HG03103 (cell line): ENCODE measurements at regions not wholly inside any gene's neighbourhood (a gene's known extent, or its start where the extent isn't known, plus 50 kb on each side); places are given as distances from the start of the nearest gene placed in this dataset.

Experiments used
- ATAC-seq: cut with Tn5 transposase; IDR thresholded peaks from one replicate; pipeline ENCODE4 v1.9.1; 2021; ENCODE audit warnings: low read depth; ENCODE audit not compliant: unreplicated experiment

DNA sequence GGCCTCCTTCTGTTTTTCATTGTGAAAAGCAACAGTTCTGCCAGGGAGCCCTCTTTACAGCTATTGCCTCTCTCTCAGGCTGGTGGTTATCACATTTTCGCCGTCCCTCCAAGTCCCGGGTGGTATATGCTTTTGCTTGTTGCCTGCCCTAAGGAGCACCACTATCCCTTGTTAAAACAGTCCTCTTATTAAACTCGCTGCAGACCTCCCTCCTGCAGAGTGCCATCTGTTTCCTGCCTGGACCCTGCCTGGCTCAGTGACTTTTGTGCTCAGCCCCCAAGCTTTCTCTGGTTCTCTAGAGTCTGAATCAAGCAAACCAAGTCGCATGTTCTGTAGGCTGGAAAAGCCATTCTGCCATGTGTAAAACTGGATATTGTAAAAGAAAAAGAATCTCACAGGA lies 72.1 kb upstream of the FHL2 start:
- no peak for ATAC-seq

DNA sequence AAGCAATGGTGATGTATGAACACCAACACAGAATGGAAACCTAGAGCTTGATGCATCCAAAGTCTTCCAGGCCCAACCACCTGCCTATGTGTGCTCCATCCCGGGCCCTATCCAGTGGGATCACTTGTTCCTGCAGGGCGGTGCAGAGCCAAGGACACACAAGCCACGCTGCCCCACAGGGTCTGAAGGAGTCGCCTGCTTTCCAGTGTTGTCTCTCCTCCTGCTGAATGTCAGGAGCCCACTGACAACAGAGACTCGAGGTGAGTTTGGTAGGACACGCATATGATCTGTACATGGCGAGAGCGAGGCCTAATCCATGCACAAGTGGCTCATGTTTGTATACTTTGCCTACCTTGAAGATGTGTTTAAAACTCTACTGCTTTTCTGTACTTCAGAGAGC lies 70.9 kb upstream of the FHL2 start:
- ATAC-seq: no peak

GRCh38 chr2:105468582-105469042 lies 69.8 kb upstream of the FHL2 start:
- ATAC-seq: no peak

DNA sequence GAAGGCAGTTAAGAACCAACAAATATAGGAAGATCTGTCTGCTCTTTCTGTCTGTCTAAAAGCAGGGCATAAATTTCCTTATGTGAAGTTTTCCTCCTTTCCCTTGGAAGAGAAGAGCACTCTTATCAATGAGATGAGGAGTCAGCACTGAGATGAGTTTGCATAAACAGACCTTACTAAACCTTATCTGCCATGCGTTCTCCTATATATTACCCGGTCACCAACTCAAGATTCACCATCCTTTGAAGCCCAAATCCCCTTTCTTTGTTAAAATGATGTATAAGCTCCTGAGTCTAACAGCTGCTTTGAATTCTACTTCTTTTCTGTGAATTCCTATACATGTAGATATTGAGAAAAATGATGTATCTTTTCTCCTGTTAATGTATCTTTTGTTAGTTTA lies 65.5 kb upstream of the FHL2 start:
- no peak for ATAC-seq

DNA sequence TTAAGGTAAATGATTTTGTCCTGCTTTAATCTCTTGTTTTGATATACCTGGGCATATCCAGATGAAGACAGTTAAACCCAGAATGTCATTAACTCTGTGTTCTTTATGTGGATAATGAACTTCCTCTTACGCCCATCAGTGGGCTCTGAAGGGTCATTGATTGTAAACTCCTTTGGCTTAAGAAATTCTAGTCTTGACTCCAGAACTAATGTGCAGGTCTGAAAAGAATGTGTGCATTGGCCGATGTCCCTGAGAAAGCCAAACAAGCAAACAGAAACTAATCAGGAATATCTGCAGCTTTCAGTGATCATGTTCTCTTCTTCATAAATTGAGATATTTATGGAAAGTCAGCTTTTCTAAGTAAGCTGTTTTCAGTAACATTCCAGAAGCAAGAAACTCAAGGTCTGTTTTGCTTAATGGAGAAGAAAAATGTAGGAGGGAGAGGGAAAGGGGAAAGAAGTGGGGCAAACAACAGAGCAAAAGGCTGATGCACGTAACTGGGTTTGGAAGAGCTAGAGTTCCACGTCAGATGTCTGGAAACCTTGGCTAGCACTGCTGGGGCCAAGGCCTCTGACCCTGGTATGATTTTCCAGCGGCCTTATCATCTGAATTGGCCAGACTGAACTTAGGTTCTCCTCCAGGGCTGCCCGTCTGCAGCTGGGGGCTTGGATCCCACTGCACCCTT lies 61.3 kb upstream of the FHL2 start:
- no peak for ATAC-seq

- ATAC-seq: no peak
Measured at GRCh38 chr2:105458076-105458475, 59.2 kb upstream of the FHL2 start.

GRCh38 chr2:105455488-105456003 lies 56.7 kb upstream of the FHL2 start:
- ATAC-seq: no peak

DNA sequence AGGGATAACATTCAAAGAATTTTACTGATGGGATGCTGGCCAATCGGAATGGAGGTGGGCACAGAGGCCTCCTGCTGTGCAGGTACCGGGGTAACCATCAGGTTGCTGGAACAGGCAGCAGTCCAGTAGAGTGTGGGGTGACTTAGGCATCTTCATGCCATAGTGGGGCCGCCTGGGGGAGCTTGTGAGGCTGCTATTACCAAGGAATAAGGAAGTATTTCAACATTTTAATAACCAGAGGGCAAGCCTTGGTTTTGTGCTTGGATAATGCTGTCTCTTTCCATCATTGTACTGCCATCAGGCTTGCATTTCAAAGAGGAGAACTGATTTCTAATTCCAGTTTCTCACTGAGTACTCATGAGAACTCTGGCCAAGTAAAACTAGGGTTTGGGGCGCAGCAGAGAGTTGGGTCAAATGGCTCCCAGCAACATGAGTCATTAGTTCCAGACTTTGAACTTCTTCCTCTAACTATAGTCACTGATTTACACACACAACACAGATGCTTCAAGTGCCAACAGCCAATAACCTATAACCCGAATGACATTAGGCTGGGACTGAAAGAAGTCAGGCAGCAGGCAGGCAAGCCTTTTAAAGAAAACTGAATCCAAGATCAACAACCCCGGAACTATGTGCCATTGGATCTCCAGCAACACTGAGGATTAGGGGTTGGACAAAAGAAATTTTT lies 56.1 kb upstream of the FHL2 start:
- no peak for ATAC-seq

GRCh38 chr2:105451571-105452166 lies 52.8 kb upstream of the FHL2 start:
- ATAC-seq: no peak

DNA sequence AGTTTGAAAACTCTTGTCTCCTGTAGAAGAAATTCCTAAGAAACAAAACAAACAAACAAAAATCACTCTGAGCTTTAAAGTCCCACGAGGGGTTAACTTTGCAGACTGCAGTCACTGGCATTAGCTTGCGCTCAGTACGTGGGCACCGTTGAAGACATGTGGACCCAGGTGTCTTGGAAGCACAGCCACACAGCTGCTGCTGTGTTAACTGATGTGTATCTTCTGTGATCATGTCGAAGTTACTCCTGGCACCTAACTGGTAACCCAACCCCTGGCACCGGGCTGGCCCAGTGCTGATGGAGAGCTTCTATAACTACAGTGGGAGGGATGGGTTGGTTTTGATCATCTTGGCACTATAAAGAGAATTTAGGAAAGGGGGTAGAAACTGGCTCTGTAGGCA lies 51.6 kb upstream of the FHL2 start:
- no peak for ATAC-seq

DNA sequence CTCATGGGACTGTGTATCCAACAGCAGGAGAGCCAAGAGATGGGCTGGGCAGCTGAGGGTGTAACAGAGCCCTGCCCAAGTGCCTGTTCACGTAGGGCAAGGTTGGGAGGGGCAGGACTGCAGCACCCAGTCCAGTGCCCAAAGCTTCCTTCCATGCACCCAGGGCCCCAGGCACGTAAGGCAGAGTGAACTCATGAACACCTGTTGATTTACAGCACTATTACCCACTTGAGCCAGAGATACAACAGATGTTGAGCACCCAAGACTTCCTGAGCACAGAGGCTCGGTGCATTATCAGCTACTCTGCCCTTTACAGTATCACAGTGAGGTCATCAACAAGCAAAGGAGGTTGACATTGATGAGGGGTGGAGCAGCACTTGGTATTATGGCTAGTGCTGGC lies 50.2 kb upstream of the FHL2 start:
- ATAC-seq: no peak
